H9 (cell line): ENCODE measurements at regions not wholly inside any gene's neighbourhood (a gene's known extent, or its start where the extent isn't known, plus 50 kb on each side); places are given as distances from the start of the nearest gene placed in this dataset.

Experiments used
- DNase-seq: peaks from one replicate; pipeline ENCODE4 v3.0.0-alpha.2; 2017
- H2AFZ ChIP-seq: one replicate; pipeline ENCODE4 v1.6.1; 2013; ENCODE audit warnings: mild to moderate bottlenecking, low read length, control low read depth, moderate library complexity
- H2AK5ac ChIP-seq: 2 replicates; pipeline ENCODE4 v1.6.1; 2013; ENCODE audit warnings: low read length, control low read depth, mixed read lengths; ENCODE audit not compliant: insufficient read length
- H2BK120ac ChIP-seq: one replicate; pipeline ENCODE4 v1.6.1; 2013; ENCODE audit warnings: low read depth, mild to moderate bottlenecking, low read length, control low read depth, inconsistent platforms; ENCODE audit not compliant: poor library complexity, severe bottlenecking
- H2BK12ac ChIP-seq: 2 replicates; pipeline ENCODE4 v1.6.1; 2013; ENCODE audit warnings: low read length, control low read depth, mixed read lengths, low read depth; ENCODE audit not compliant: insufficient read length
- H2BK15ac ChIP-seq: 2 replicates; pipeline ENCODE4 v1.6.1; 2013; ENCODE audit warnings: low read depth, low read length, control low read depth
- H2BK20ac ChIP-seq: one replicate; pipeline ENCODE4 v1.6.1; 2013; ENCODE audit warnings: low read depth, mild to moderate bottlenecking, low read length, control low read depth, inconsistent platforms; ENCODE audit not compliant: poor library complexity, severe bottlenecking
- H2BK5ac ChIP-seq: 2 replicates; pipeline ENCODE4 v1.6.1; 2013; ENCODE audit warnings: low read length, control low read depth, mixed read lengths; ENCODE audit not compliant: insufficient read length
- H3K14ac ChIP-seq: 2 replicates; pipeline ENCODE4 v1.6.1; 2013; ENCODE audit warnings: low read length, control low read depth; ENCODE audit not compliant: insufficient read depth
- H3K18ac ChIP-seq: 2 replicates; pipeline ENCODE4 v1.6.1; 2013; ENCODE audit warnings: low read depth, mild to moderate bottlenecking, mixed read lengths, low read length, control low read depth; ENCODE audit not compliant: insufficient read length
- H3K23ac ChIP-seq: 2 replicates; pipeline ENCODE4 v1.6.1; 2013; ENCODE audit warnings: low read length, control low read depth, mixed read lengths, low read depth; ENCODE audit not compliant: insufficient read length
- H3K23me2 ChIP-seq: 2 replicates; pipeline ENCODE4 v1.6.1; 2013; ENCODE audit warnings: low read depth, mild to moderate bottlenecking, mixed read lengths, low read length, control low read depth; ENCODE audit not compliant: insufficient read length, poor library complexity, severe bottlenecking
- H3K27ac ChIP-seq: 2 replicates; pipeline ENCODE4 v1.5.1; 2013; ENCODE audit warnings: low read length, control low read depth, mixed read lengths, low read depth; ENCODE audit not compliant: insufficient read length
- H3K27me3 ChIP-seq: 2 replicates; pipeline ENCODE4 v1.6.1; 2013; ENCODE audit warnings: low read length, control low read depth, inconsistent platforms; ENCODE audit not compliant: insufficient read depth
- H3K4ac ChIP-seq: 2 replicates; pipeline ENCODE4 v1.6.1; 2013; ENCODE audit warnings: low read depth, mild to moderate bottlenecking, control low read depth, inconsistent platforms, low read length, moderate library complexity
- H3K4me1 ChIP-seq: 2 replicates; pipeline ENCODE4 v1.6.1; 2013; ENCODE audit warnings: low read length, control low read depth, inconsistent platforms; ENCODE audit not compliant: insufficient read depth
- H3K4me2 ChIP-seq: 2 replicates; pipeline ENCODE4 v1.6.1; 2013; ENCODE audit warnings: low read length, control low read depth, mixed read lengths; ENCODE audit not compliant: insufficient read length, insufficient read depth
- H3K56ac ChIP-seq: 2 replicates; pipeline ENCODE4 v1.6.1; 2013; ENCODE audit warnings: low read depth, mild to moderate bottlenecking, mixed read lengths, low read length, control low read depth; ENCODE audit not compliant: insufficient read length
- H3K79me1 ChIP-seq: 2 replicates; pipeline ENCODE4 v1.6.1; 2013; ENCODE audit warnings: low read depth, mild to moderate bottlenecking, moderate library complexity, low read length, control low read depth, inconsistent platforms; ENCODE audit not compliant: insufficient read depth, poor library complexity, severe bottlenecking
- H3K79me2 ChIP-seq: 2 replicates; pipeline ENCODE4 v1.6.1; 2013; ENCODE audit warnings: low read length, control low read depth, inconsistent platforms; ENCODE audit not compliant: insufficient read depth
- H3K9ac ChIP-seq: 2 replicates; pipeline ENCODE4 v1.6.1; 2013; ENCODE audit warnings: low read length, control low read depth, mixed read lengths; ENCODE audit not compliant: insufficient read length; ENCODE audit errors: extremely low read depth
- H3K9me3 ChIP-seq: one replicate; pipeline ENCODE4 v1.6.1; 2013; ENCODE audit warnings: low read depth, low read length, inconsistent platforms; ENCODE audit not compliant: control insufficient read depth
- H3T11ph ChIP-seq: one replicate; pipeline ENCODE4 v1.6.1; 2013; ENCODE audit warnings: mild to moderate bottlenecking, low read length, control low read depth, inconsistent platforms
- H4K20me1 ChIP-seq: one replicate; pipeline ENCODE4 v1.6.1; 2013; ENCODE audit not compliant: control insufficient read depth, insufficient read length, insufficient read depth
- H4K5ac ChIP-seq: 2 replicates; pipeline ENCODE4 v1.6.1; 2013; ENCODE audit warnings: low read depth, mild to moderate bottlenecking, mixed read lengths, low read length, control low read depth; ENCODE audit not compliant: insufficient read length
- H4K8ac ChIP-seq: replicated peaks from 2 replicates; pipeline ENCODE4 v1.6.1; 2013; ENCODE audit warnings: low read length, control low read depth, mixed read lengths, low read depth; ENCODE audit not compliant: insufficient read length
- H4K91ac ChIP-seq: 2 replicates; pipeline ENCODE4 v1.6.1; 2013; ENCODE audit warnings: low read depth, mild to moderate bottlenecking, moderate library complexity, mixed read lengths, low read length, control low read depth; ENCODE audit not compliant: insufficient read length
- H3K27ac Mint-ChIP-seq, 3 experiments: 2 replicates in 2 of 3; 3 replicates in 1 of 3; pipeline ENCODE4 v1.8.0; 2020 to 2021; ENCODE audit warnings: mixed read lengths in 3 of 3, mild to moderate bottlenecking in 1 of 3, moderate library complexity in 1 of 3
- H3K27me3 Mint-ChIP-seq: 2 replicates; pipeline ENCODE4 v1.8.0; 2021; ENCODE audit warnings: low read depth, mild to moderate bottlenecking, moderate library complexity, mixed read lengths
- H3K36me3 Mint-ChIP-seq, 3 experiments: 2 replicates in 2 of 3; 3 replicates in 1 of 3; pipeline ENCODE4 v1.8.0; 2020 to 2021; ENCODE audit warnings: low read depth in 3 of 3, mixed read lengths in 3 of 3; ENCODE audit not compliant: insufficient read depth in 1 of 3
- H3K4me1 Mint-ChIP-seq, 2 experiments: 2 replicates each; pipeline ENCODE4 v1.8.0; 2020; ENCODE audit warnings: mixed read lengths in 2 of 2
- H3K4me3 Mint-ChIP-seq, 2 experiments: 2 replicates in 1 of 2; 3 replicates in 1 of 2; pipeline ENCODE4 v1.8.0; 2020 to 2021; ENCODE audit warnings: mild to moderate bottlenecking in 2 of 2, mixed read lengths in 2 of 2, moderate library complexity in 1 of 2
- H3K9me3 Mint-ChIP-seq, 2 experiments: 2 replicates in 1 of 2; 3 replicates in 1 of 2; pipeline ENCODE4 v1.8.0; 2020; ENCODE audit warnings: mild to moderate bottlenecking in 2 of 2, mixed read lengths in 2 of 2, moderate library complexity in 1 of 2
- WGBS: extraction: QIAGEN DNeasy Blood & Tissue Kit; methylation state at CpG from one replicate; pipeline ENCODE4 v1.1.7; 2013; ENCODE audit warnings: missing lambda C conversion rate, low lambda C conversion rate, mixed read lengths; ENCODE audit not compliant: insufficient read length; ENCODE audit errors: extremely low coverage; 5-methylcytosine and 5-hydroxymethylcytosine counted together
- TF ChIP-seq, protein P1 (sequence below): fragments of 200-600 bp; sonication (generic); conservative IDR thresholded peaks from 3 replicates; pipeline ENCODE4 v1.8.0; 2021; ENCODE audit warnings: antibody characterized with exemption, mild to moderate bottlenecking

DNA sequence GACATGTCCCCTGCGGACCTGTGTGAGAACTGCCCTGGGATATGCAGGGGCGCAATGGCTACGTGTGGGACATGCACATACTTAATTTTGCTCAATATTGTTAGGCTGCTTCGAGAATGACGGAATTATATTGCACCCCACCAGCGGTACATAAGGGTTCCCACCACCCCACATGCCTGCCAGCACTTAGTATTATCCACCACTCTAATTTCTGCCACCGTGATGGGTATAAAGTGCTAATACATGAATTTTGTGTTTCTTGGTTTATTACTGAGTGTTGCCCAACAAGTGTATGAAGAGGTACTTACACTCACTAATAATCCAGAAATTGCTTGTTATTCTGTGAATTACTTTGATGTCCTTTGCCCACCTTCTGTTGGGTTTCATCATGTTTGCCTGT lies 52.1 kb upstream of the ACOT11 start:
- no peak overlapping the region for H2AK5ac ChIP-seq
- H3K56ac ChIP-seq = no peak overlapping the region
- H3K4me1 ChIP-seq = no peaks in the 10 kb centered on the region
- no peaks in the 10 kb centered on the region for H3K79me1 ChIP-seq
- TF ChIP-seq, protein P1, sequence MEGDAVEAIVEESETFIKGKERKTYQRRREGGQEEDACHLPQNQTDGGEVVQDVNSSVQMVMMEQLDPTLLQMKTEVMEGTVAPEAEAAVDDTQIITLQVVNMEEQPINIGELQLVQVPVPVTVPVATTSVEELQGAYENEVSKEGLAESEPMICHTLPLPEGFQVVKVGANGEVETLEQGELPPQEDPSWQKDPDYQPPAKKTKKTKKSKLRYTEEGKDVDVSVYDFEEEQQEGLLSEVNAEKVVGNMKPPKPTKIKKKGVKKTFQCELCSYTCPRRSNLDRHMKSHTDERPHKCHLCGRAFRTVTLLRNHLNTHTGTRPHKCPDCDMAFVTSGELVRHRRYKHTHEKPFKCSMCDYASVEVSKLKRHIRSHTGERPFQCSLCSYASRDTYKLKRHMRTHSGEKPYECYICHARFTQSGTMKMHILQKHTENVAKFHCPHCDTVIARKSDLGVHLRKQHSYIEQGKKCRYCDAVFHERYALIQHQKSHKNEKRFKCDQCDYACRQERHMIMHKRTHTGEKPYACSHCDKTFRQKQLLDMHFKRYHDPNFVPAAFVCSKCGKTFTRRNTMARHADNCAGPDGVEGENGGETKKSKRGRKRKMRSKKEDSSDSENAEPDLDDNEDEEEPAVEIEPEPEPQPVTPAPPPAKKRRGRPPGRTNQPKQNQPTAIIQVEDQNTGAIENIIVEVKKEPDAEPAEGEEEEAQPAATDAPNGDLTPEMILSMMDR = no peak
- no peak overlapping the region for H3K4me3 Mint-ChIP-seq
- H4K5ac ChIP-seq = no peak overlapping the region
- peaks cover 24% of the 10 kb centered on the region for H3K27me3 Mint-ChIP-seq
- H3K27ac ChIP-seq = no peak overlapping the region
- H3K4ac ChIP-seq = no peak overlapping the region
- no peak overlapping the region for H3K4me2 ChIP-seq
- no peak overlapping the region for H2AFZ ChIP-seq
- no peak overlapping the region for H2BK5ac ChIP-seq
- H3K27ac Mint-ChIP-seq = no peak overlapping the region
- no peak overlapping the region for H3K23ac ChIP-seq
- no peak overlapping the region for H2BK20ac ChIP-seq
- no peak overlapping the region for H2BK120ac ChIP-seq
- no peaks in the 10 kb centered on the region for H3K36me3 Mint-ChIP-seq
- no peaks in the 10 kb centered on the region; a peak in 1 of 5 replicates for H3K9me3 Mint-ChIP-seq
- H4K8ac ChIP-seq = no peak overlapping the region
- DNase-seq = no peak
- H2BK12ac ChIP-seq = no peak overlapping the region
- H2BK15ac ChIP-seq = no peak overlapping the region
- H3K14ac ChIP-seq = no peak overlapping the region
- no peaks in the 10 kb centered on the region for H4K20me1 ChIP-seq
- H3K79me2 ChIP-seq = no peaks in the 10 kb centered on the region
- WGBS = no CpG with 5 or more reads among the region's 7 CpGs
- H3K23me2 ChIP-seq = peaks cover 6% of the 10 kb centered on the region
- no peaks in the 10 kb centered on the region for H3K9me3 ChIP-seq
- H3K18ac ChIP-seq = no peak overlapping the region
- H3K4me1 Mint-ChIP-seq = peaks cover 19 to 23% of the 10 kb centered on the region in 2 experiments
- H3K27me3 ChIP-seq = no peaks in the 10 kb centered on the region
- no peak overlapping the region for H4K91ac ChIP-seq
- no peak overlapping the region for H3T11ph ChIP-seq
- no peak overlapping the region for H3K9ac ChIP-seq
